Liver (tissue), 3 donors: ENCODE measurements at regions not wholly inside any gene's neighbourhood (a gene's known extent, or its start where the extent isn't known, plus 50 kb on each side); places are given as distances from the start of the nearest gene placed in this dataset.

Experiments
- EGR1 ChIP-seq, 2 donors: IDR thresholded peaks; 2 replicates each; pipeline ENCODE4 v1.6.1; 2016 to 2018; ENCODE audit warnings: antibody characterized with exemption in 2 of 2, low read depth in 2 of 2
- FOXA1 ChIP-seq: IDR thresholded peaks from 2 replicates; pipeline ENCODE4 v1.6.1; 2016; ENCODE audit warnings: antibody characterized with exemption
- GABPA ChIP-seq, 2 donors: IDR thresholded peaks in 1 of 2; conservative IDR thresholded peaks in 1 of 2; 2 replicates each; pipeline ENCODE4 v1.6.1; 2016; ENCODE audit warnings: antibody characterized with exemption in 2 of 2, mild to moderate bottlenecking in 1 of 2, moderate library complexity in 1 of 2
- HNF4A ChIP-seq, 2 donors: conservative IDR thresholded peaks; 2 replicates each; pipeline ENCODE4 v1.6.1; 2016; ENCODE audit warnings: antibody characterized with exemption in 2 of 2, mild to moderate bottlenecking in 2 of 2
- MAX ChIP-seq: IDR thresholded peaks from 2 replicates; pipeline ENCODE4 v1.6.1; 2016; ENCODE audit warnings: antibody characterized with exemption
- RXRA ChIP-seq, 2 donors: IDR thresholded peaks; 2 replicates each; pipeline ENCODE4 v1.6.1; 2017 to 2018; ENCODE audit warnings: antibody characterized with exemption in 2 of 2, mild to moderate bottlenecking in 1 of 2
- SP1 ChIP-seq: IDR thresholded peaks from 2 replicates; pipeline ENCODE4 v1.6.1; 2018; ENCODE audit warnings: antibody characterized with exemption, mild to moderate bottlenecking
- TAF1 ChIP-seq: conservative IDR thresholded peaks from 2 replicates; pipeline ENCODE4 v1.6.1; 2016; ENCODE audit warnings: antibody characterized with exemption, mild to moderate bottlenecking
- YY1 ChIP-seq: IDR thresholded peaks from 2 replicates; pipeline ENCODE4 v1.6.1; 2016; ENCODE audit warnings: antibody characterized with exemption, mild to moderate bottlenecking
- TF ChIP-seq, protein P1 (sequence below): fragments of 150-350 bp; IDR thresholded peaks from 2 replicates; pipeline ENCODE4 v1.5.1; 2017; ENCODE audit warnings: improper control_type of control experiment, low read depth, low read length; ENCODE audit not compliant: missing input control
- TF ChIP-seq, protein P2 (sequence below): IDR thresholded peaks from 2 replicates; pipeline ENCODE4 v1.6.1; 2016; ENCODE audit warnings: antibody characterized with exemption
- TF ChIP-seq, protein P3 (sequence below): IDR thresholded peaks from 2 replicates; pipeline ENCODE4 v1.6.1; 2016; ENCODE audit warnings: antibody characterized with exemption, mild to moderate bottlenecking
- donor health status: healthy.
- donor health status: healthy.

DNA sequence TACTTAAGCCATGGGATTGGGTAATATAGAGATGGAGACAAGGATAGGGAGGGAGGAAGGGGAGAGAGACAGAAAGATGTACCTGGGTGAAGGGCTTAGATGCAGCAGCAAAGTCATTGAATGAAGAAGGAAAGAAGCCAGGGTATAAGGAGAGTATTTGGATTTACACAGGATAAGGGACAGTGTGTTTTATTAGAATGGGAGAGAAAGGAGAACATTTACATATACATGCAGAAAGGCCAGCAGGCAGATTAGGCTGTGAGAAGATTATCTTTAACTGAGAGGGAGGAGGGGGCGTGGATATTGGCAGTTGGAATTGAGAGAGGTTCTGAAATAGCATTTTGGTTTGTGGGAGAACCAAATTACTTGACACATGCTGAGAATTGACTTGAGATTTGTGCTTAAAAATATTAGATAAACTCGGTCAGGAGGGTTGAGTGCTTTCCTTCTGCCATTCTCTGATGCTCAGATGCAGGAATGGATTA is 161.5 kb upstream of the ZNF804B start:
- TF ChIP-seq, protein P1, sequence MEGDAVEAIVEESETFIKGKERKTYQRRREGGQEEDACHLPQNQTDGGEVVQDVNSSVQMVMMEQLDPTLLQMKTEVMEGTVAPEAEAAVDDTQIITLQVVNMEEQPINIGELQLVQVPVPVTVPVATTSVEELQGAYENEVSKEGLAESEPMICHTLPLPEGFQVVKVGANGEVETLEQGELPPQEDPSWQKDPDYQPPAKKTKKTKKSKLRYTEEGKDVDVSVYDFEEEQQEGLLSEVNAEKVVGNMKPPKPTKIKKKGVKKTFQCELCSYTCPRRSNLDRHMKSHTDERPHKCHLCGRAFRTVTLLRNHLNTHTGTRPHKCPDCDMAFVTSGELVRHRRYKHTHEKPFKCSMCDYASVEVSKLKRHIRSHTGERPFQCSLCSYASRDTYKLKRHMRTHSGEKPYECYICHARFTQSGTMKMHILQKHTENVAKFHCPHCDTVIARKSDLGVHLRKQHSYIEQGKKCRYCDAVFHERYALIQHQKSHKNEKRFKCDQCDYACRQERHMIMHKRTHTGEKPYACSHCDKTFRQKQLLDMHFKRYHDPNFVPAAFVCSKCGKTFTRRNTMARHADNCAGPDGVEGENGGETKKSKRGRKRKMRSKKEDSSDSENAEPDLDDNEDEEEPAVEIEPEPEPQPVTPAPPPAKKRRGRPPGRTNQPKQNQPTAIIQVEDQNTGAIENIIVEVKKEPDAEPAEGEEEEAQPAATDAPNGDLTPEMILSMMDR: no peak
- no peak for TF ChIP-seq GABPA (IDR thresholded peaks at IDR 0.05 in 1 of 2, conservative IDR thresholded peaks at IDR 0.05 in 1 of 2)
- TF ChIP-seq TAF1: no peak
- no peak for TF ChIP-seq EGR1 (IDR thresholded peaks at IDR 0.05; ENCODE audit: low read depth in 2 of 2)
- TF ChIP-seq FOXA1: no peak
- TF ChIP-seq YY1: no peak
- no peak for TF ChIP-seq RXRA (IDR thresholded peaks at IDR 0.05)
- TF ChIP-seq, protein P2, sequence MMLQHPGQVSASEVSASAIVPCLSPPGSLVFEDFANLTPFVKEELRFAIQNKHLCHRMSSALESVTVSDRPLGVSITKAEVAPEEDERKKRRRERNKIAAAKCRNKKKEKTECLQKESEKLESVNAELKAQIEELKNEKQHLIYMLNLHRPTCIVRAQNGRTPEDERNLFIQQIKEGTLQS: no peak
- TF ChIP-seq, protein P3, sequence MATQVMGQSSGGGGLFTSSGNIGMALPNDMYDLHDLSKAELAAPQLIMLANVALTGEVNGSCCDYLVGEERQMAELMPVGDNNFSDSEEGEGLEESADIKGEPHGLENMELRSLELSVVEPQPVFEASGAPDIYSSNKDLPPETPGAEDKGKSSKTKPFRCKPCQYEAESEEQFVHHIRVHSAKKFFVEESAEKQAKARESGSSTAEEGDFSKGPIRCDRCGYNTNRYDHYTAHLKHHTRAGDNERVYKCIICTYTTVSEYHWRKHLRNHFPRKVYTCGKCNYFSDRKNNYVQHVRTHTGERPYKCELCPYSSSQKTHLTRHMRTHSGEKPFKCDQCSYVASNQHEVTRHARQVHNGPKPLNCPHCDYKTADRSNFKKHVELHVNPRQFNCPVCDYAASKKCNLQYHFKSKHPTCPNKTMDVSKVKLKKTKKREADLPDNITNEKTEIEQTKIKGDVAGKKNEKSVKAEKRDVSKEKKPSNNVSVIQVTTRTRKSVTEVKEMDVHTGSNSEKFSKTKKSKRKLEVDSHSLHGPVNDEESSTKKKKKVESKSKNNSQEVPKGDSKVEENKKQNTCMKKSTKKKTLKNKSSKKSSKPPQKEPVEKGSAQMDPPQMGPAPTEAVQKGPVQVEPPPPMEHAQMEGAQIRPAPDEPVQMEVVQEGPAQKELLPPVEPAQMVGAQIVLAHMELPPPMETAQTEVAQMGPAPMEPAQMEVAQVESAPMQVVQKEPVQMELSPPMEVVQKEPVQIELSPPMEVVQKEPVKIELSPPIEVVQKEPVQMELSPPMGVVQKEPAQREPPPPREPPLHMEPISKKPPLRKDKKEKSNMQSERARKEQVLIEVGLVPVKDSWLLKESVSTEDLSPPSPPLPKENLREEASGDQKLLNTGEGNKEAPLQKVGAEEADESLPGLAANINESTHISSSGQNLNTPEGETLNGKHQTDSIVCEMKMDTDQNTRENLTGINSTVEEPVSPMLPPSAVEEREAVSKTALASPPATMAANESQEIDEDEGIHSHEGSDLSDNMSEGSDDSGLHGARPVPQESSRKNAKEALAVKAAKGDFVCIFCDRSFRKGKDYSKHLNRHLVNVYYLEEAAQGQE: no peak
- TF ChIP-seq SP1: no peak
- no peak for TF ChIP-seq HNF4A (conservative IDR thresholded peaks at IDR 0.05)
- TF ChIP-seq MAX: no peak
